Nephron (organoid): ENCODE measurements at regions not wholly inside any gene's neighbourhood (a gene's known extent, or its start where the extent isn't known, plus 50 kb on each side); places are given as distances from the start of the nearest gene placed in this dataset.

Experiments
- H3K27ac Mint-ChIP-seq, 3 experiments: 2 replicates each; pipeline ENCODE4 v1.8.0; 2020; ENCODE audit warnings: mixed read lengths in 3 of 3, mild to moderate bottlenecking in 2 of 3, moderate library complexity in 1 of 3
- H3K27me3 Mint-ChIP-seq: 2 replicates; pipeline ENCODE4 v1.8.0; 2021; ENCODE audit warnings: low read depth, mild to moderate bottlenecking, moderate library complexity, mixed read lengths
- H3K36me3 Mint-ChIP-seq: 2 replicates; pipeline ENCODE4 v1.8.0; 2020; ENCODE audit warnings: low read depth, mixed read lengths
- H3K4me1 Mint-ChIP-seq: 2 replicates; pipeline ENCODE4 v1.8.0; 2020; ENCODE audit warnings: mixed read lengths
- H3K4me3 Mint-ChIP-seq, 3 experiments: 2 replicates each; pipeline ENCODE4 v1.8.0; 2020; ENCODE audit warnings: mild to moderate bottlenecking in 3 of 3, mixed read lengths in 3 of 3, moderate library complexity in 2 of 3
- H3K9me3 Mint-ChIP-seq: 2 replicates; pipeline ENCODE4 v1.8.0; 2020; ENCODE audit warnings: mixed read lengths
- CTCF ChIP-seq, 3 experiments: fragments of 200-600 bp; sonication (generic); IDR thresholded peaks; one replicate each; pipeline ENCODE4 v1.5.0; 2021; ENCODE audit warnings: antibody characterized with exemption in 3 of 3; ENCODE audit not compliant: unreplicated experiment in 3 of 3

- Mint-ChIP-seq H3K4me3 (no peak overlapping the region), H3K27ac (no peak overlapping the region), H3K36me3 (no peaks in the 10 kb centered on the region), H3K9me3 (peaks cover 3% of the 10 kb centered on the region), H3K4me1 (no peaks in the 10 kb centered on the region), H3K27me3 (peaks cover 31% of the 10 kb centered on the region)
- TF ChIP-seq CTCF (IDR thresholded peaks at IDR 0.05; ENCODE audit: unreplicated experiment in 3 of 3): no peak
Measured at GRCh38 chr1:22224091-22224490, 81.2 kb upstream of the WNT4 start.

- TF ChIP-seq CTCF (IDR thresholded peaks at IDR 0.05; ENCODE audit: unreplicated experiment in 3 of 3): no peak
- Mint-ChIP-seq H3K27me3 (peaks cover 28% of the 10 kb centered on the region), H3K9me3 (peaks cover 3% of the 10 kb centered on the region), H3K27ac (no peak overlapping the region), H3K4me1 (no peaks in the 10 kb centered on the region), H3K4me3 (no peak overlapping the region), H3K36me3 (no peaks in the 10 kb centered on the region)
Measured at GRCh38 chr1:22224631-22225030, 81.7 kb upstream of the WNT4 start.

GRCh38 chr1:22225858-22226589 lies 83.1 kb upstream of the WNT4 start:
- TF ChIP-seq CTCF (IDR thresholded peaks at IDR 0.05; ENCODE audit: unreplicated experiment in 3 of 3): no peak
- H3K4me3 Mint-ChIP-seq: no peak overlapping the region
- peaks cover 20% of the 10 kb centered on the region for H3K27me3 Mint-ChIP-seq
- peaks cover 3% of the 10 kb centered on the region for H3K9me3 Mint-ChIP-seq
- H3K36me3 Mint-ChIP-seq: no peaks in the 10 kb centered on the region
- H3K27ac Mint-ChIP-seq: peak overlapping the region in 1 of 3 experiments; percentile 42
- H3K4me1 Mint-ChIP-seq: no peaks in the 10 kb centered on the region

GRCh38 chr1:22228074-22228473 lies 85.2 kb upstream of the WNT4 start:
- no peak overlapping the region for H3K27ac Mint-ChIP-seq
- no peak overlapping the region for H3K4me3 Mint-ChIP-seq
- no peak for TF ChIP-seq CTCF (IDR thresholded peaks at IDR 0.05; ENCODE audit: unreplicated experiment in 3 of 3)
- no peaks in the 10 kb centered on the region for H3K36me3 Mint-ChIP-seq
- H3K4me1 Mint-ChIP-seq: no peaks in the 10 kb centered on the region
- peaks cover 18% of the 10 kb centered on the region for H3K27me3 Mint-ChIP-seq
- peaks cover 3% of the 10 kb centered on the region for H3K9me3 Mint-ChIP-seq

GRCh38 chr1:22228505-22228911 lies 85.6 kb upstream of the WNT4 start:
- no peak for TF ChIP-seq CTCF (IDR thresholded peaks at IDR 0.05; ENCODE audit: unreplicated experiment in 3 of 3)
- Mint-ChIP-seq H3K4me3 (no peak overlapping the region), H3K4me1 (no peaks in the 10 kb centered on the region), H3K36me3 (no peaks in the 10 kb centered on the region), H3K9me3 (peaks cover 3% of the 10 kb centered on the region), H3K27ac (no peak overlapping the region), H3K27me3 (peaks cover 14% of the 10 kb centered on the region)

GRCh38 chr1:22229379-22229778 lies 86.5 kb upstream of the WNT4 start:
- Mint-ChIP-seq H3K4me3 (no peak overlapping the region), H3K27me3 (peaks cover 14% of the 10 kb centered on the region), H3K27ac (no peak overlapping the region), H3K9me3 (peaks cover 3% of the 10 kb centered on the region), H3K36me3 (no peaks in the 10 kb centered on the region), H3K4me1 (peaks cover 2% of the 10 kb centered on the region)
- TF ChIP-seq CTCF (IDR thresholded peaks at IDR 0.05; ENCODE audit: unreplicated experiment in 3 of 3): no peak
